Memory B cell (primary cell): ENCODE measurements at regions not wholly inside any gene's neighbourhood (a gene's known extent, or its start where the extent isn't known, plus 50 kb on each side); places are given as distances from the start of the nearest gene placed in this dataset.

ENCODE experiments used
- ATAC-seq: fragments of 150-1000 bp; cut with Tn5 transposase; 2 replicates; pipeline ENCODE4 v1.10.0; 2021; ENCODE audit warnings: low read depth, mild to moderate bottlenecking, moderate library complexity
- DNase-seq, 2 donors: peaks; one replicate each; pipeline ENCODE4 v3.0.0; 2022; ENCODE audit warnings: low spot score in 2 of 2
- H3K27ac Mint-ChIP-seq: one replicate; pipeline ENCODE4 v1.8.0; 2022; ENCODE audit warnings: mild to moderate bottlenecking, moderate library complexity, mixed read lengths
- H3K27me3 Mint-ChIP-seq: one replicate; pipeline ENCODE4 v1.8.0; 2022; ENCODE audit warnings: mixed read lengths
- H3K36me3 Mint-ChIP-seq: one replicate; pipeline ENCODE4 v1.8.0; 2022; ENCODE audit warnings: mild to moderate bottlenecking, mixed read lengths
- H3K4me1 Mint-ChIP-seq: one replicate; pipeline ENCODE4 v1.8.0; 2022; ENCODE audit warnings: mixed read lengths
- H3K4me3 Mint-ChIP-seq: one replicate; pipeline ENCODE4 v1.8.0; 2022; ENCODE audit warnings: mild to moderate bottlenecking, moderate library complexity, mixed read lengths
- H3K9me3 Mint-ChIP-seq: one replicate; pipeline ENCODE4 v1.8.0; 2022; ENCODE audit warnings: mixed read lengths

- Mint-ChIP-seq H3K4me1 (no peaks in the 10 kb centered on the region), H3K9me3 (no peaks in the 10 kb centered on the region), H3K27me3 (peaks cover 17% of the 10 kb centered on the region), H3K36me3 (no peaks in the 10 kb centered on the region), H3K27ac (no peak overlapping the region), H3K4me3 (no peak overlapping the region)
- ATAC-seq (no peak), DNase-seq (no peak)
These were observed 494.8 kb downstream of the SHQ1 start for GRCh38 chr3:72353236-72354128.

GRCh38 chr3:72352176-72352575 lies 496.1 kb downstream of the SHQ1 start:
- Mint-ChIP-seq H3K27ac (no peak overlapping the region), H3K36me3 (no peaks in the 10 kb centered on the region), H3K4me1 (no peaks in the 10 kb centered on the region), H3K4me3 (no peak overlapping the region), H3K27me3 (peaks cover 17% of the 10 kb centered on the region), H3K9me3 (no peaks in the 10 kb centered on the region)
- no peak for DNase-seq
- no peak for ATAC-seq

- Mint-ChIP-seq H3K27ac (no peak overlapping the region), H3K27me3 (peaks cover 17% of the 10 kb centered on the region), H3K4me3 (no peak overlapping the region), H3K36me3 (no peaks in the 10 kb centered on the region), H3K4me1 (no peaks in the 10 kb centered on the region), H3K9me3 (no peaks in the 10 kb centered on the region)
- DNase-seq, result no peak
- no peak for ATAC-seq
These were observed 496.7 kb downstream of the SHQ1 start for GRCh38 chr3:72351536-72351935.

GRCh38 chr3:72350761-72351505 lies 497.3 kb downstream of the SHQ1 start:
- H3K9me3 Mint-ChIP-seq, result no peaks in the 10 kb centered on the region
- no peak for DNase-seq
- peaks cover 17% of the 10 kb centered on the region for H3K27me3 Mint-ChIP-seq
- no peaks in the 10 kb centered on the region for H3K36me3 Mint-ChIP-seq
- H3K4me1 Mint-ChIP-seq, result no peaks in the 10 kb centered on the region
- ATAC-seq, result no peak
- no peak overlapping the region for H3K27ac Mint-ChIP-seq
- H3K4me3 Mint-ChIP-seq, result no peak overlapping the region

- Mint-ChIP-seq H3K27ac (no peak overlapping the region), H3K36me3 (no peaks in the 10 kb centered on the region), H3K4me3 (no peak overlapping the region), H3K9me3 (no peaks in the 10 kb centered on the region), H3K4me1 (peaks cover 6% of the 10 kb centered on the region), H3K27me3 (peaks cover 17% of the 10 kb centered on the region)
- ATAC-seq (no peak), DNase-seq (no peak)
These were observed 499.9 kb downstream of the SHQ1 start for GRCh38 chr3:72348357-72348756.

- no peak for DNase-seq
These were observed 500.4 kb downstream of the SHQ1 start for GRCh38 chr3:72347819-72348319.

GRCh38 chr3:72346526-72346926 lies 501.7 kb downstream of the SHQ1 start:
- H3K9me3 Mint-ChIP-seq, result no peaks in the 10 kb centered on the region
- no peak for ATAC-seq
- peaks cover 6% of the 10 kb centered on the region for H3K27me3 Mint-ChIP-seq
- H3K36me3 Mint-ChIP-seq, result no peaks in the 10 kb centered on the region
- H3K4me1 Mint-ChIP-seq, result peaks cover 6% of the 10 kb centered on the region
- H3K4me3 Mint-ChIP-seq, result no peak overlapping the region
- no peak overlapping the region for H3K27ac Mint-ChIP-seq
- DNase-seq, result no peak

More at GRCh38 chr3:72347819-72348319, 500.4 kb downstream of the SHQ1 start:
- ATAC-seq, result peak; percentile 22
- H3K27ac Mint-ChIP-seq, result no peak overlapping the region
- no peak overlapping the region for H3K4me3 Mint-ChIP-seq
- H3K9me3 Mint-ChIP-seq, result no peaks in the 10 kb centered on the region
- peaks cover 15% of the 10 kb centered on the region for H3K27me3 Mint-ChIP-seq
- no peaks in the 10 kb centered on the region for H3K36me3 Mint-ChIP-seq
- peaks cover 6% of the 10 kb centered on the region for H3K4me1 Mint-ChIP-seq

GRCh38 chr3:72345980-72346379 lies 502.3 kb downstream of the SHQ1 start:
- H3K4me1 Mint-ChIP-seq, result peaks cover 6% of the 10 kb centered on the region
- ATAC-seq (no peak), DNase-seq (no peak)
- peaks cover 3% of the 10 kb centered on the region for H3K27me3 Mint-ChIP-seq
- H3K27ac Mint-ChIP-seq, result no peak overlapping the region
- no peaks in the 10 kb centered on the region for H3K36me3 Mint-ChIP-seq
- no peak overlapping the region for H3K4me3 Mint-ChIP-seq
- no peaks in the 10 kb centered on the region for H3K9me3 Mint-ChIP-seq

GRCh38 chr3:72345237-72345878 lies 502.9 kb downstream of the SHQ1 start:
- Mint-ChIP-seq H3K4me1 (peaks cover 6% of the 10 kb centered on the region), H3K4me3 (no peak overlapping the region), H3K27me3 (peaks cover 3% of the 10 kb centered on the region), H3K27ac (no peak overlapping the region), H3K36me3 (no peaks in the 10 kb centered on the region), H3K9me3 (no peaks in the 10 kb centered on the region)
- ATAC-seq, result no peak
- DNase-seq, result no peak

- Mint-ChIP-seq H3K4me3 (no peak overlapping the region), H3K9me3 (no peaks in the 10 kb centered on the region), H3K27me3 (peaks cover 3% of the 10 kb centered on the region), H3K27ac (no peak overlapping the region), H3K36me3 (no peaks in the 10 kb centered on the region), H3K4me1 (peaks cover 6% of the 10 kb centered on the region)
- no peak for DNase-seq
- ATAC-seq, result no peak
These were observed 503.6 kb downstream of the SHQ1 start for GRCh38 chr3:72344647-72345046.

- Mint-ChIP-seq H3K4me3 (no peak overlapping the region), H3K27me3 (peaks cover 3% of the 10 kb centered on the region), H3K4me1 (peaks cover 6% of the 10 kb centered on the region), H3K36me3 (no peaks in the 10 kb centered on the region), H3K9me3 (no peaks in the 10 kb centered on the region), H3K27ac (no peak overlapping the region)
- DNase-seq, result no peak
- ATAC-seq, result no peak
These were observed 504.0 kb downstream of the SHQ1 start for GRCh38 chr3:72344236-72344635.

GRCh38 chr3:72343078-72343477 lies 505.2 kb downstream of the SHQ1 start:
- Mint-ChIP-seq H3K36me3 (no peaks in the 10 kb centered on the region), H3K4me3 (no peak overlapping the region), H3K27ac (no peak overlapping the region), H3K9me3 (no peaks in the 10 kb centered on the region), H3K27me3 (no peaks in the 10 kb centered on the region), H3K4me1 (peaks cover 6% of the 10 kb centered on the region)
- DNase-seq, result no peak
- ATAC-seq, result no peak

- peaks cover 6% of the 10 kb centered on the region for H3K4me1 Mint-ChIP-seq
- no peaks in the 10 kb centered on the region for H3K36me3 Mint-ChIP-seq
- no peak overlapping the region for H3K27ac Mint-ChIP-seq
These were observed 505.8 kb downstream of the SHQ1 start for GRCh38 chr3:72342450-72342849.

GRCh38 chr3:72341920-72342319 lies 506.3 kb downstream of the SHQ1 start:
- Mint-ChIP-seq H3K36me3 (no peaks in the 10 kb centered on the region), H3K4me1 (peaks cover 6% of the 10 kb centered on the region), H3K27me3 (no peaks in the 10 kb centered on the region), H3K9me3 (no peaks in the 10 kb centered on the region), H3K27ac (no peak overlapping the region), H3K4me3 (no peak overlapping the region)
- no peak for ATAC-seq
- no peak for DNase-seq

More at GRCh38 chr3:72342450-72342849, 505.8 kb downstream of the SHQ1 start:
- no peak overlapping the region for H3K4me3 Mint-ChIP-seq
- no peaks in the 10 kb centered on the region for H3K9me3 Mint-ChIP-seq
- no peaks in the 10 kb centered on the region for H3K27me3 Mint-ChIP-seq
- ATAC-seq (no peak), DNase-seq (no peak)
